Middle frontal gyrus (tissue), 1 donor: ENCODE measurements at regions not wholly inside any gene's neighbourhood (a gene's known extent, or its start where the extent isn't known, plus 50 kb on each side); places are given as distances from the start of the nearest gene placed in this dataset.

Source experiments
- DNase-seq: peaks from one replicate; pipeline ENCODE4 v3.0.0-alpha.2; 2015; ENCODE audit warnings: low spot score; ENCODE audit errors: extremely low spot score

DNA sequence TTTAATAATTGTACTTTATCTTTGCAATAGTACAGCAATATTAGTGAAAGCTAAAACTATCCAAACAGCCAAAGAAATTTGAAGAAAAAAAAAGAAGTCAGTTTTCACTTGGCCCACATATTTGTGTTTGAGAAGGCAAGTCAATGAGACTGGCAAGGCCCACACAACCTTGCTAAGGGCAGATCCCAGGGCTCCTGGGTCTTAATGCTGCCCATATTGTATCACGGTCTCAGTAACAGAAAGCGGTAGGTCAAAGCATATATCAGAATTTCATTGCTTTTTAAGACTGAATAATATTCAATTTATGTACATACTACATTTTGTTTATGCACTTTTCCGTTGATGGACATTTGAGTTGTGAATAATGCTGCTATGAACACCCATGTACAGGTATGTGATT is 262.0 kb upstream of the TOPAZ1 start:
- DNase-seq, result no peak

DNA sequence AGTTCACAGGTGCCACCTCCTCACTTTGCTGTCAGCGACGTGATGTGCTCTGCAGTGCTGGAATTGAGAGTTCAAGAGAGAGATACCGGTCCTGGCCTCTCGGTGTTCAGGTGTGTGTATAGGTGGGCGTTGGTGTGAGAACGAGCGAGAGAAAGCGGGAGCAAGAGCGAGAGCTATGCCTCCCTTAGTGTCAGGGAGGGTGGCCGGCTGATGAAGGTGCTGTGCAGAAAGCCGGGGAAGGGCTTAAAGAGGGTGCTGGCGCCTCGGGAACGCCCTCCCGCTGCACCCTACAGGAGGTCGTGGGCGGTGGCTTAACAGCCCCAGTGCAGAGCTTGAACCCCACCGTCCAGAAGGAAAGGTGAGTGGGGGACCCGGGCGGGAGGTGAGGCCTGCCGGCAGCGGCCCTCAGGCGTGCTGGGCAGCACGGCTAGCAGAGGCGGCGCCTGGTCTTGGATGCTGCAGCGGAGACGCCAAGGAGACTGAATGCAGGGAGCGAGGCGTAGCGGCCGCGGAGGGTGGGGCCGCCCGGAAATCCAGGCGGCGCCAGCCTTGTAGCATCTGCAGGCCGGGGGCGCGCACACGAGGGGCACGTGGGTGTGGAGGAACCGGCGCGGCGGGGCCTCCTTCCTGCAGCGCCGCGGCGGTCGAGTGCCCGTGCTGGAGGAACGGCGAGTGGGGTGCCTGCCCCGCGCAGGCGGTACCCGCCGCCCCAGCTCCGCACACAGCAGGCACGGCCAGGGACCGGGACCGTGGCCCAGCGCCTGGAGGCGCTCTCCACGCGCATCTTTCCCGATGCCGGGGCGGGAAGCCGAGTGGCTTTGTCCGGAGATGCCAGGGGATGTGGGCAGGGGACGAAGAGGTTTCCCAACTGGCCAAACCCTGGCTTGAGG is 246.8 kb upstream of the TOPAZ1 start:
- no peak for DNase-seq

DNA sequence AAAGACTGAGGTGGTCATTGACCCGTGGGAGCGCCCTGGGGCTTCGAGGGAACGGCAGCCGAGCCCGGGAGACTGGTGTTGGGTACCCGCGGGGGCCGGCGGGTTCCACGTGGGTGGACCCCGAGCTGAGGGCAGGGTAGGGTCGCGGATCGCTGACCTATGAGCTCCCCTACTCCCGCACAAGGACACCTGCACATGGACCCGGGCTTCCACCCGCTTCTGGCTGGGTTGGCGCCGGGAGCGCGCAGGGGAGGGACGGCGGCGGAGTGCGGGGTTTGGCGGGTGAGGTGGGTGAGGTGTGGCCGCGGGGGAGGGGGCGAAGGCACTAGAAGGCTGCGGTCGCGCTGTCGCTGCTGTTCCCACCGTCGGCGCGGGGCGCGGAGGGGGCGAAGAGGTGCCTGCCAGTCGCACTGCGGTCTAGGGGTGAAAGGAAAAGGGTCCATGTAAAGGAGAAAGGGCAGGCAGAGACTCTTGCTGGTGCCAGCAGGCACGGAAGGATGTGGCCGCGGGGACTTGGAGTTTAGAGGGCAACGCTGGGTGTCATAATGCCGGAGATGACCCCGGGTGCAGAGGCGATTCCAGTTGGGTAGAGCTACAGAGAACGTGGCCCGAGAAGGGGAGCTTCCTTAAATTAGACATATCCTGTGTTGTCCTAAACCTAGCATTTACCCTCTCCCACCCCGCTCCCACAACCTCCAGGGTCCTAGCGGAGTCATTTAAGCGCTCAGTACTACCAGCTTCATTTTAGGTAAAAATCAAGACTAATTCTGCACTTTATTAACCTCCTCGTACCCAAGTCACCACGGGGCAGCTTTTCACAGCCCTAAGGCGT is 245.9 kb upstream of the TOPAZ1 start:
- DNase-seq, result no peak

DNA sequence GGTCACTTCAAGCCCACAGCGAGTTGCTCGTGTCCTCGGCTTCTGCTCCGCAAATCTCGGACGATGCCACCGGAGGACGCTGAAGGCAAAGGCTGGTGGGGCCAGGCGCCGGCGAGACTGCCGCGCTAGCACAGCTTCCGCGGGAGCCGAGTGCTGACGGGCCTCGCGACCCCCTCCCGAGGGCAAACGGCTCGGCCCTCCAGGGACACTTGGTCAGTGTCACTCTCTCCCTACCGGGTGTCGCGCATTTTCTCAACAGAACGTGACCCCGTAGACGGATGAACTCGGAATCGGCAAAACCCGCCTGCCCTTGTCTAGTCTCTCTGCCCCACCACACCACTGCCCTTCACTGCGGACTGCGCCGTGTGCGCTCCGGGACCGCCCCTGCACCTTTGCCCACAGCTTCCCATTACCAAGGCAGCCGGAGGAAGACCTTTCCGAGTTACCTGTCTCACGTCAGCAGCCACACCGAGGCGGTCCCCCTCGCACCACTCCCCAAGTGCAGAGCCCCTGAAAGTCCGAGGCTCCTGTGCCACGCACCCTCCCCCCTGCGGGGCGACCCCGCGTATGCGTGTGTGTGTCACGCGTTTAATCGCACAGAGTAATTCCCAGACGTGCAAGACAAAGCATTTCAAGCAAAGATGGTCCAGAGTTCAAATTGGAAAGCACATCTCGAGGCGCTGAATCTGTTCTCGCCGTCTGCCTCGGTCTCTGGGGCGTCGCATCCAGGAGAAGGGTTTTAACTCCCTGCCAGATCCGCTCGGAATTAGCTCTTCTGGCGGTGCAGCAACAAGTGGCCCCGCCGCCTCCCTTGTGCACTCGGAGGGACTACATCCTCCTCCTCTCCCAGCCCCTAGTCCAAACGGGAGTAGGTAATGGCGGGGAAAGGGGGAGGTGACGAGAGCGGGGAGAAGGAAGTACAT is 245.0 kb upstream of the TOPAZ1 start:
- no peak for DNase-seq

DNA sequence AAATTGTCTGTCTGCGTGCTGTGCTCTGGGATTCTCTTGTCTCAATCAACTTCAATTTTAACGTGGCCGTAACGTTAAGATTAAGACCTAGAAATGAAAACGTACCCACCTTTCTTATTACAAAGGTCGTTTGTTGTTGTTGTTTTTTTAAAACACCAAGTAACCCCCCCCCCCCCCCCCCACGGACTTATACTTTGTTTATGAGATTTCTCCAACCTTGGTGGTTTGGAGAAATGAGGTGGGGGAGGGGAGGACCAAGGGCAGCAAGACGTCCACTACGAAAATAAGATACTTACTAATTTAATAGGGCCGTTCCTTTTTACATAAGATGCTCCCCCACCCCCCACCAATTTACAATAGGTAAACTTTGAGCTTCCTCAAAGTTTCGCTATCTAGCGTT is 244.4 kb upstream of the TOPAZ1 start:
- no peak for DNase-seq

DNA sequence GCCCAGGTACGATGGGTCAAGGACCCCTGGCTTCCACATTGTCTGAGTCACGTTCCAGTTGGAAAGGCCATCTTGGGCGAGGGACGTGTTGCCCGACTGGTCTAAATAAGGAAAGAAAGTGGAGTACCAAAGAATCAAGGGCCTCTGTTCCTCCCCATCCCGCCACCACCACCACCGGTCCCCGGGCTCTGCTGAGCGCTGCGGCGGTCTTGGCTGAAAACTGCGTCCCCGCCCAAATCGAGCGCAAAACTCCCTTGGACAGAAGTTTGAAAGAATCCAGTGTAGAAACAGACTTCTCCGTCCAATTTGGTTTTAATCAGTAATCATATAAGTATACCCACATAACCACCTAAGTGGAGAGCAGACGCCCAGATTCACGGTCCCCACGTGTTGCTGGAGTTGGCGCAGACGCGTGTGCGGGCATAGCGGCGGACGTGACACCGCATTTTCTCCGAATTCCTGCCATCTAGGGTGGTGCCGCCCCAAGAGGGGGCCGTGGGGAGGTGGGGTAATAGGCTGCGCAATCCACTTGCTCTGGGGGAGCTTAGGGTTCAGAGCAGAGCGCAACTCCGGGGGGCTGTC is 243.8 kb upstream of the TOPAZ1 start:
- DNase-seq, result no peak

DNA sequence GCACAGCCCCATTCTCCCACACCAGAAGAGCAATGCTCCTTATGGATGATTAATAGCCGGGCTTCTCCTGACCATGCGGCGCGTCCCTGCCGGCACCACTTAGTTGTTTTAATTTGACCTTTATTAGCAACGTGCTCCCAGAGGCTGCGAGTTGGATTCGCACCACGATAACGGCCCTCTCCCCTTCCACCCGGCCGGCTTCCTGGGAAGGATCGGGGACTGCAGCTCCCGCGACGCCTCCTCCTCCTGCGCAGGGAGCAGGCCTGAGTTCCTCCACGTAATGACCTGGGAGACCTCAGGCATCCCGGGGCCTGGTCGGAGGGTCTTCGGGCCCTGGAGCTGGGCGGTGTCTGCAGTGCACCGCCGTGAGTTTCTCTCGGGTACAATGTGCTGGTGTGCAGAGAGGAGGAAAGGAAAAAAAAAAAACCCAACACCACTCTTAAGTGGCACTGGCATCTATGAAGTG is 243.3 kb upstream of the TOPAZ1 start:
- no peak for DNase-seq

DNA sequence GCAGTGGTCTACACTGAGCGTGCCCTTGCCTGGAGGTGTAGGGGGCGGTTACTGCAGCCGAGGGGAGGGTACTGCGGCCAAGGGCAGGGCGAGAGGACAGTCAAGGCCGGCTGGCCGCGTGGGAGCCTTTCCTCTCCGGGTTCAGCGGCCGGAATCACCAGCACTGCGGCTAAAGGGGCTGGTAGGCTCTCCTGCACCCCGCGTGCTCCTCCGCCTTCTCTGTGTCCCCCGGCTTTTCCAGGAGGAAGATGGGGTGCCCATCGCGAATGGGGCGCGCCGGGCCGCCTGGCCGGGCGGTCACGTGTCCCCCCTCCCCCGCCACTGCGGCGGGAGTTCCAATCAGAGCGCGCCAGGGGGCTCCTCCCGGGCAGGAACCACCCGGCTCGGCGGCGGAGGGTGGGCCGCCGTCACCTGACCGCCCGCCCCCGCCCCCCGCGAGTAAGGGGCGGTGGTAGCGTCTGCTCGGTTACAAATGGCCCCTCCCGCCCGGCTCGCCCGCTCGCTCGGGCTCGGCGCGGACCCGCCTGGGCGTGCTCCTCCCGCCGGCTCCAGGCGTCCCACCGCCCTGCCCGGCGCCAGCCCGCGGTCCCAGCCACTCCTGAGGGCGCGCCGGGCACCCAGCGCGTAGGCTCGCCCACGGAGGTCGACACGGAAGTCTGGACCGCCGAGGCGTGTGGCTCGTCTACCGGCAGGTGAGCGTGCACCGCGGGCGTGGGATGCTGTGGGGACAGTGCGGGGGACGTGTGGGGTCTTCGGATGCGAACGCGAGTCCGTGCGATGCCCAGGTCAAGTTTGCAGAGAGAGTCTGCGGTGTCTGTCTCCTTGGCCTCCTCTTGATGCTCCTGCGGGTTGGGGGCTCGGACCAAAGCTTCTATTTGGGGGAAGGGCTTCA is 242.6 kb upstream of the TOPAZ1 start:
- DNase-seq, result peak; percentile 60

DNA sequence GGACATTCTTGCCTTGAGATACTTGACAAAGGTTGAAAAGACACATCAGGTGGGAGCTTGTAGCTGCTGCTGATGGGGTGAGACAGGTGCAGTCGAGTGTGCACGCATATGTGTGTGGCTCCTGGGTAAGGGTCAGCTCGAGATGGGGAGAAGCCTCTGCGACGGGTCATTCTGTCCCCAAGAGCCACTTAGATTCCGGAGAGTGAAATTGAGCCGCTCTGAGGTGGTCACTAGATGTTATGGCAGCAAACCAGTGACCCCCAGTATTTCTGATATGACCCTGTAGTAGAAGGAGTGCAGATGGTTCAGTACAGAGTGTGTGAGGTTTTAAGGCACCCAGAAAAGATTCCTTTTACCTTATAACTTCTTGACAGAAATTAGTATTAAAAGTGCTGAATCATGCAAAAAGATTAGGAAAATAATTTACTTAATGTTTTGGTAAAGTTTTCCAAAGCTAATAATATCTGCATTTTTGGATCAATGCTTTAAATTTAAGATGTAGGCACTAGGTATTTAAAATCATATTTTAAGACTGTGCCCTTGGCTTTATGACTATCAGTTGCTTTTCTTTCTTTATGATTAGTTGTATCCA is 241.9 kb upstream of the TOPAZ1 start:
- no peak for DNase-seq

DNA sequence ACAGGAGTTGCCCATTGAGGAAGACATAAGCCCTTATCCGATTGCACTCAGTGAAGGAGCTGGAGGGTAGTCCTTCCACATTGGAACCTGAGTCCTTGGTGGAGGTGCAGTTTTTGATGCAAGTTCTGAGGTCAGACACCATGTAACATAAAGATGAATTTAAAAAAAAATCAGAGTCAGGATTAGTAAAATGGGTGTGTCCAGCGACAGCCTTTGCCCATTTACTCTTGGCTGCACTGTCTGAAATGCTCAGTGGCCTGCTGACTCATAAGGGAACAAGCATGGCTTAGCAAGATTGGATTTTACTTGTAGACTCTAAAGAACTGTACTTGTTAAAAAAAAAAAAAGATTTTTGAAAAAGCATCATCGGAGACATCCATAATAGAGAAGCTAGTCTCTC is 241.1 kb upstream of the TOPAZ1 start:
- DNase-seq, result no peak

DNA sequence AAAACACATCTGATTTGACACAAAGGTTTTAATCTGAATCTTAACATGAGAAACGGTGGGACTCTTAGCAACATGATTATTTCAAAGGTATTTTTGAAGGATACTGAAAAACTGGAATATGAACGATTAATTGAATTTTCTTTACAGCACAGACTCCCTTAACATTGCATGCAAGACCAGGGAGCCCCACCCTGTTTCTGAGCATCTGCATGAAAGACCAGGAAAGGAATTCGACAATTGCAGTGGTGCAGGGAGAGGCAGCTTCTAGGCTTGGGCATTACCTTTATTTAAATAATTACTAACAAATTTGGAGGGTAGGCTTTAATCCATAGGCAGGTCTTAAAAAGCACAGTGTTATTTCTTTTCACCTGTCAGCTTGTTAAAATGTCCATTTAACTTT is 240.6 kb upstream of the TOPAZ1 start:
- no peak for DNase-seq

DNA sequence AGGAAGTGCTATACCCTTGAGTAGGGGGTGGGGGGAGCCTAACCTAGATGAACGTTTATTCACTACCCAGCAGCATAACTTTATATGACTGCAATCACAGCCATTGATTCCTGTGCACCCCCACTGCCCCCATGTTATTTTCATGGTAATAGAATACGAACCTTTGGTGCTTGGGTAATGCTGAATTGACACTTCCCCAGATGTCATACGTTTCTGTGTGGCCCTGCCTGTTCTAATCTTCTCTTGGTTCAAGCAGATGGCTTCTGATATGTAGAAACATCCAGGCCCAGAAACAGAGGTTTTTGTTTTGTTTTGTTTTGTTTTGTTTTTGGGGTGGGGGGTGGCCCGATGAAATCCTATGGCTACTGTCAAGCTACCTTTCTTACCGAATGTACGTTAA is 237.9 kb upstream of the TOPAZ1 start:
- DNase-seq, result no peak

DNA sequence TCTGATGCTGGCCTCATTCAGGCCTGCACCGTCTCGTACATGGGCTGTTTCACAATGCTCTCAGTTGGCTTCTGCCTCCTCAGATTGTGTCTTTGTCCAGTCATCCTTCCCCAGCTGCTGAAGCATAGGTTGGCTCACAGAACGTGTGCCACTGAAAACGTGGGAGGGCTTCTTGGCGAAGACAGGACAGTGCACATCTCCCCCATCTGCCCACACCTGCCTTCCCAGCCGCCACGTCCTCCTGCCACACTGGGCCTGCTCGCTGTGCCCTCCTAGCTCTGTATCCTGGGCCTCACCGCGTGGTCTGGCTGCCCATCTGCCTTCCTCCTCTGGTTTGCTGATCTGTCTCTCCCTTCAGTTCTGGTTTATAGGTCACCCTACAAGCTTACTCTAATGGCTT is 230.0 kb upstream of the TOPAZ1 start:
- no peak for DNase-seq

DNA sequence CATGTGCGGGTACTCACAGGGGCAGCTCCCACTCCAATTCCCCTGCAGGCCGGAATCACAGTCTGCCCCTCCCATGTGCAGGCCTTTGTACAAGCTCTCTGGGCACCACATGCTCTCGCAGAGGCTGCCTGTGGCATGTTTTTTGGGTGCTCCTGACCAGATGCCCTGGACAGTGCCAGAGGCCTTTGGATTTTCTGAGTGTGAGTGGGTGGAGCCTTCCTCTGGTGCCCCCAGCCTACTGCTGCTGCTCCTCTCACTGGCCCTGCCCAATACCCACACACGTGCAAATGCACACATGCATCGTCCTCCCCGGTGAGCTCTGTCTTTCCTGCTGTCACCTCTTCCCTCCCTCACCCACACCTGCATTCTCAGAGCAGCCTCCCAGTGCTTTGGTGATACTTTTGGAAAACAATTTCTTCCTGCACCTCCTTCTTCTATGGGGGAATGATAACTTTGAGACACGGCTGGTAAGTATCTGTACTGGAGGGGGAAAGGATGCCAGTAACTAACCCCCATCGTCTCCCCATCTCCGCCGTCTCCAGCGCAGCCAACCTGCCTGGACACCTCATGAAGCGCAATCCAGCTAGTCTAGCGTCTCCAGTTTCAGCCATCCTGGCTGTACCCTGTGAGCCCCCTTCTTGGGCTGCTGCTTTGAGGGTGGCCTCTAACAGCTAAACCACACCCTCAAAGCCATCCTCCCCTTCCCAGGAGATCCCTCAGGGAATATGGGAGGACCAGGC is 229.4 kb upstream of the TOPAZ1 start:
- no peak for DNase-seq

DNA sequence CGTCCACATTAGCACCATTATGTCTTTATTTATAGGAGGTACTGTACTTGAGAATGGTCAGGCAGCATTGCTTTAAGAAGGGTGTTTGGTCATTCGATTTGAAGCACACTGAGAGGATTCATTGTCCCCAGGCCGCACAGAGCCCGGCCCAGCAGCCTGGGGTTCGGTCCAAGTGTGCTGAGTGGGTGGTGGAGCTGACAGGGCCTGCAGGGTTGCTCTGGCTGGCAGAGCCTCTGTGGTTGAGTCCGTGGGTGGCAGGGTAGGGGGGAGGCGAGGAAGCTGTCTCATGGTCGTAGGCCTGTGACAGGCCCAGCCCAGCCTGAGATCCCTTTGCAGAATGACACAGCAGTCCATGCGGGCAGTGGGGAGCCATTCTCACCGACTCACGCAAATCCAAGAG is 227.7 kb upstream of the TOPAZ1 start:
- DNase-seq, result no peak

DNA sequence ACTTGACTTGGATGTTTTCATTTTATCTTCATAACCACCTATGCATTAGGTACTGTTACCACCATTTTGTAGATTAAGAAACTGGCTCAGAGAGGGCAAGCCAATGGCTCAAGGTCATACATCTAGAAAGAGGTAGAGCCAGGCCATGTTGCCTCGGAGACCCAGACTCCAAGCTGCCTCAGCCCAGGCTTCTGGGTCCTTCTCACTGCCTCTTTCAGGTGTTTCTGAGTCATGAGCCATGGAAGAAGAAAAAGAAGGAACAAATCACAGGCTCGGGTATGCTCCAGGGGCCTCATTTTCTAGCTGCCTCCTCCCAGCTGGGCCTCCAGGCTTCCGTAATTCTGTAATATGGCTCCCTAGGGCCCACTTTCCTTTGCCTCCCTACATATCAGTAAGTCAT is 226.5 kb upstream of the TOPAZ1 start:
- DNase-seq, result no peak

DNA sequence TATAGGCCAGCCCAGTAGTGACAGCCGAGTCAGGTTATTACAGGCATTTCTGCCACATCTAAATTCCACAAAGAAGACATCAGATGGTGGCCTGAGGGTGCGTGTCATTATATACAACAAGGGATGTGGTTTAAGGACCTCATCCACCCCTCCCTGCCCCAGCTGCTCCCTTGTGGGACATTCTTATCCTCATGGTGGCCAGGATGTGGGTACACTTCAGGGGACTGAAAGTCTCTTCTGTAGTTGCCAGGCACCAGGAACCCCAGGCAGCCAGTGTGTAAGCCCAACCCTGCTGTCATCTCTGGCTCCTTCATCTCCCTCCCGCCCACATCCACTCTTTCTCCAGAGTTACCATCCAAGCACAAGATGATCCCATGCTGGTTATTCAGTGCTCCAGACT is 224.9 kb upstream of the TOPAZ1 start:
- DNase-seq, result no peak

DNA sequence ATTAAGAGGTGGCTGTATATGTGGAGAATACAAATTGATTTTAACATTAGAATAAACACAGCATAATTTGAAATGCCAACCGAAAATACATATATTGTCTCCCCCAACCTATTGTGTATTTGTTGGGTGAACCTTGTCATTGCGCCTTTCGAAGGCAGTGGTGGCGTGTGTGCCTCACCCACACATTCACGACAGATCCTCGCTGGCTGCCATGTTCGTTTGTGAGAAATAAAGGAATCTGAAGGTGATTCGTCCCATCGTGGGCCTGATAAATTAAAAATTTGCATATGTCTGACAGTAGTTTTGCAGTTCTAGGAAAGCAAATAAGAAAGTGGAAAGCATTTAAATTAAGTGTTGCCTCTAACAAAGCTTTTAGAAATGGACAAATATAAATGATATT is 222.8 kb upstream of the TOPAZ1 start:
- no peak for DNase-seq

DNA sequence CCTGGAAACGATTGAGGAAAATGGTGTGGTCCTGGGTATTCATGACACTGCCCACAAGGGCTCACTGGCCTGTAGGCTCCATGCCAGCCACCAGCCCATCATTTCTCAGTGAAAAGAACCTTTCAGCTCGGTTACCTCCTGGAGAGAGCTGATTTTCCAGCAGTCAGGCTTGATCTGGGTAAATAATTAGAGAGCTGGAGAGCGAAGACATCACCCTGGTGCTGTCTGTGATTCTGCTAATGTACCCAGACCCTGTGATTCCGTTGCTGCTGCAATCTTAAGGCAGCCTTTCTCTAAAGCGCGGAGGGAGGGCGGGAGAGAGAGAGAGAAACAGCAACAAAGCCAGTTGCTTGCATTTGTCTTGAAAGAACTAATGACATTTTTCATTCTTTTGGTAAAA is 221.9 kb upstream of the TOPAZ1 start:
- DNase-seq, result no peak
